Right atrium auricular region (tissue), 2 donors: ENCODE measurements at regions not wholly inside any gene's neighbourhood (a gene's known extent, or its start where the extent isn't known, plus 50 kb on each side); places are given as distances from the start of the nearest gene placed in this dataset.

ENCODE experiments used
- DNase-seq: peaks from one replicate; pipeline ENCODE4 v3.0.0-alpha.2; 2019; ENCODE audit warnings: low spot score
- H3K27ac ChIP-seq, 2 donors: fragments of 200-600 bp; sonication (generic); 1 replicate in 1 of 2; 2 replicates in 1 of 2; pipeline ENCODE4 v1.5.1; 2016 to 2019
- H3K27me3 ChIP-seq, 2 donors: fragments of 200-600 bp; sonication (generic); one replicate each; pipeline versions ENCODE4 v1.5.1 to v1.6.0; 2017 to 2019
- H3K36me3 ChIP-seq: fragments of 200-600 bp; sonication (generic); one replicate; pipeline ENCODE4 v1.5.1; 2016
- H3K4me1 ChIP-seq, 2 donors: fragments of 200-600 bp; sonication (generic); one replicate each; pipeline versions ENCODE4 v1.5.1 to v1.6.0; 2017 to 2019
- H3K4me3 ChIP-seq, 2 donors: fragments of 200-600 bp; sonication (generic); 1 replicate in 1 of 2; 2 replicates in 1 of 2; pipeline ENCODE4 v1.5.1; 2017 to 2019; ENCODE audit warnings: mild to moderate bottlenecking in 1 of 2, moderate library complexity in 1 of 2
- H3K9me3 ChIP-seq, 2 donors: fragments of 200-600 bp; sonication (generic); one replicate each; pipeline ENCODE4 v1.5.1; 2019
- TF ChIP-seq, protein P1 (sequence below), 2 donors: fragments of 200-600 bp; sonication (generic); IDR thresholded peaks; one replicate each; pipeline ENCODE4 v1.5.1; 2019; ENCODE audit warnings: antibody characterized with exemption in 2 of 2

DNA sequence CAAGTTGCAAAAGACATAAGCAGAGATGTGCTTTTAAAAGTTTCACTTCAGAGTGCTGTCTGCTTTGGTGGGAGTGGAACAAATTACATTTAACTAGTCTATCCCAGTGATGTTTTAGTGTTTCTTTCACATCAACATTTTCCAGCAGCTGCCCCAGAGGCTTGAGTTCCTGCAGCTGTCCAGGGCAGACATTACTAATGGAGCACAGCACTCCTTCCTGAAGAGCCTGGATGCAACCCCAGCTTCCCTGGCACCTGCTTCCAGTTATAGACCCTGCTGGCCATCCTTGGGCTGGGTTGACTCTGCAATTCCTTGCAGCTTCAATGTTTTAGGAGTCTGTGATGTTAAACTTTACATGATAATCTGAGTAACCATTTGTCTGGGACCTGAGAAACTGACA is 61.4 kb upstream of the PIRT start:
- Histone ChIP-seq H3K27ac (no peak overlapping the region), H3K27me3 (no peaks in the 10 kb centered on the region), H3K9me3 (no peaks in the 10 kb centered on the region), H3K4me3 (no peak overlapping the region), H3K36me3 (no peaks in the 10 kb centered on the region), H3K4me1 (no peaks in the 10 kb centered on the region)
- no peak for DNase-seq
- TF ChIP-seq, protein P1, sequence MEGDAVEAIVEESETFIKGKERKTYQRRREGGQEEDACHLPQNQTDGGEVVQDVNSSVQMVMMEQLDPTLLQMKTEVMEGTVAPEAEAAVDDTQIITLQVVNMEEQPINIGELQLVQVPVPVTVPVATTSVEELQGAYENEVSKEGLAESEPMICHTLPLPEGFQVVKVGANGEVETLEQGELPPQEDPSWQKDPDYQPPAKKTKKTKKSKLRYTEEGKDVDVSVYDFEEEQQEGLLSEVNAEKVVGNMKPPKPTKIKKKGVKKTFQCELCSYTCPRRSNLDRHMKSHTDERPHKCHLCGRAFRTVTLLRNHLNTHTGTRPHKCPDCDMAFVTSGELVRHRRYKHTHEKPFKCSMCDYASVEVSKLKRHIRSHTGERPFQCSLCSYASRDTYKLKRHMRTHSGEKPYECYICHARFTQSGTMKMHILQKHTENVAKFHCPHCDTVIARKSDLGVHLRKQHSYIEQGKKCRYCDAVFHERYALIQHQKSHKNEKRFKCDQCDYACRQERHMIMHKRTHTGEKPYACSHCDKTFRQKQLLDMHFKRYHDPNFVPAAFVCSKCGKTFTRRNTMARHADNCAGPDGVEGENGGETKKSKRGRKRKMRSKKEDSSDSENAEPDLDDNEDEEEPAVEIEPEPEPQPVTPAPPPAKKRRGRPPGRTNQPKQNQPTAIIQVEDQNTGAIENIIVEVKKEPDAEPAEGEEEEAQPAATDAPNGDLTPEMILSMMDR (IDR thresholded peaks at IDR 0.05), result no peak

DNA sequence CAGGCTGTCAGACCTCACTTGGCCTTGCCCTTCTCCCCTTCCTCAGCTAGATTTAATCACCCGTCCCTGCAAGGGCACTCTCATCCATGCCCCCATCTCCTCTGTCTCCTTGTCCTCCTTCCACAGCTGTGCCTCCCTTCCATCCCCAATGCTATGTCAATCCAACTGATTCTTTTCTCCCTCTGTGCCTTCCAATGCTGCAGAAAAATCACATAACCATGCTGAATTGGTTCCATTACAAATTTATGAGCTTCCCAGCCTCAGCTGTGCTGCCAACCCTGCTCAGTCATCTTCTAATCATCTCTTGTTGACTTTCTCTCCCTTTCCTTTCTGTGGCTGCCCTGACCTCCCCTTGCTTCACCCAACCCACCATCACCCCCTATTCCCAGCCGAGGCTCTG is 56.3 kb upstream of the PIRT start:
- Histone ChIP-seq H3K36me3 (no peaks in the 10 kb centered on the region), H3K4me3 (no peak overlapping the region), H3K4me1 (no peaks in the 10 kb centered on the region), H3K27ac (no peak overlapping the region), H3K27me3 (no peaks in the 10 kb centered on the region), H3K9me3 (no peaks in the 10 kb centered on the region)
- no peak for DNase-seq
- TF ChIP-seq, protein P1 (IDR thresholded peaks at IDR 0.05), result no peak

GRCh38 chr17:10888858-10889257 is 51.0 kb upstream of the PIRT start:
- TF ChIP-seq, protein P1 (IDR thresholded peaks at IDR 0.05), result no peak
- H3K27ac ChIP-seq, result no peak overlapping the region
- DNase-seq, result no peak
- H3K9me3 ChIP-seq, result peaks cover 0 to 6% of the 10 kb centered on the region in 2 donors
- no peaks in the 10 kb centered on the region for H3K36me3 ChIP-seq
- no peak overlapping the region for H3K4me3 ChIP-seq
- H3K4me1 ChIP-seq, result no peaks in the 10 kb centered on the region
- no peaks in the 10 kb centered on the region for H3K27me3 ChIP-seq
